ENCODE measurements at regions not wholly inside any gene's neighbourhood (a gene's known extent, or its start where the extent isn't known, plus 50 kb on each side); places are given as distances from the start of the nearest gene placed in this dataset.

- dilution Hi-C loops (cut with MboI; ENCODE audit: extremely low pct_ligation_motif_present, low sequenced_read_pairs) (no loop called here), intact Hi-C loops (cut with micrococcal nuclease) (no loop called here)
- CTCF ChIA-PET: no interaction called here
- Histone ChIP-seq H3K9me3 (replicated peaks; ENCODE audit: control insufficient read depth, insufficient read depth, low read length) (no peaks in the 10 kb centered on the region), H3K9me1 (replicated peaks; ENCODE audit: control insufficient read depth, extremely low read depth, insufficient read depth, low read length) (no peaks in the 10 kb centered on the region), H2AFZ (ENCODE audit: low read depth, low read length) (no peak overlapping the region), H3K79me2 (ENCODE audit: control insufficient read depth, insufficient read depth, low read length) (no peaks in the 10 kb centered on the region), H3K36me3 (ENCODE audit: control insufficient read depth in 2 of 2, extremely low read depth in 1 of 2, insufficient read depth in 2 of 2, low read length in 2 of 2) (no peaks in the 10 kb centered on the region), H4K20me1 (replicated peaks; ENCODE audit: control insufficient read depth, extremely low read depth, insufficient read depth, low read length) (no peaks in the 10 kb centered on the region), H3K27me3 (ENCODE audit: control insufficient read depth in 2 of 2, insufficient read depth in 2 of 2, low read length in 2 of 2) (no peaks in the 10 kb centered on the region), H3K9ac (replicated peaks; ENCODE audit: extremely low read depth, insufficient read depth, low read length) (no peak overlapping the region), H3K4me3 (replicated peaks in 1 of 3; ENCODE audit: insufficient read depth in 1 of 3, low read depth in 1 of 3, low read length in 3 of 3) (no peak overlapping the region), H3K27ac (ENCODE audit: insufficient read depth, low read depth, low read length) (no peak overlapping the region), H3K4me1 (ENCODE audit: control insufficient read depth, extremely low read depth, insufficient read depth, low read length) (no peaks in the 10 kb centered on the region), H3K4me2 (ENCODE audit: insufficient read depth, low read length) (no peak overlapping the region)
- no TSS peak for BruUV-seq (replicated peaks)
- FAIRE-seq: no peak
- no peak for DNase-seq (ENCODE audit: low read depth, low spot score)
- TF ChIP-seq CTCF (IDR thresholded peaks at IDR 0.05; ENCODE audit: extremely low read depth in 1 of 2, insufficient read depth in 1 of 2, low read depth in 1 of 2, low read length in 2 of 2) (no peak), EZH2 (IDR thresholded peaks at IDR 0.05; ENCODE audit: borderline replicate concordance, low read depth, low read length, severe bottlenecking) (no peak), POLR2AphosphoS5 (IDR thresholded peaks at IDR 0.05; ENCODE audit: insufficient read depth, low read depth, low read length) (no peak)
- POLR2A ChIA-PET: no interaction called here
These were observed 259.6 kb upstream of the SLC24A2 start for GRCh38 chr9:20048437-20048836.

GRCh38 chr9:20044686-20045085 is 255.8 kb upstream of the SLC24A2 start:
- Histone ChIP-seq H3K4me1 (ENCODE audit: control insufficient read depth, extremely low read depth, insufficient read depth, low read length) (no peaks in the 10 kb centered on the region), H3K9me1 (replicated peaks; ENCODE audit: control insufficient read depth, extremely low read depth, insufficient read depth, low read length) (no peaks in the 10 kb centered on the region), H3K4me3 (replicated peaks in 1 of 3; ENCODE audit: insufficient read depth in 1 of 3, low read depth in 1 of 3, low read length in 3 of 3) (no peak overlapping the region), H3K9ac (replicated peaks; ENCODE audit: extremely low read depth, insufficient read depth, low read length) (no peak overlapping the region), H3K4me2 (ENCODE audit: insufficient read depth, low read length) (no peak overlapping the region), H3K27me3 (ENCODE audit: control insufficient read depth in 2 of 2, insufficient read depth in 2 of 2, low read length in 2 of 2) (peaks cover 4 to 5% of the 10 kb centered on the region in 2 experiments), H3K36me3 (ENCODE audit: control insufficient read depth in 2 of 2, extremely low read depth in 1 of 2, insufficient read depth in 2 of 2, low read length in 2 of 2) (no peaks in the 10 kb centered on the region), H4K20me1 (replicated peaks; ENCODE audit: control insufficient read depth, extremely low read depth, insufficient read depth, low read length) (no peaks in the 10 kb centered on the region), H3K27ac (ENCODE audit: insufficient read depth, low read depth, low read length) (no peak overlapping the region), H2AFZ (ENCODE audit: low read depth, low read length) (no peak overlapping the region), H3K9me3 (replicated peaks; ENCODE audit: control insufficient read depth, insufficient read depth, low read length) (no peaks in the 10 kb centered on the region), H3K79me2 (ENCODE audit: control insufficient read depth, insufficient read depth, low read length) (no peaks in the 10 kb centered on the region)
- BruUV-seq (replicated peaks): no TSS peak
- TF ChIP-seq FOS (IDR thresholded peaks at IDR 0.05; ENCODE audit: borderline replicate concordance, insufficient read depth, low read length) (peak; percentile 34), MAX (IDR thresholded peaks at IDR 0.05; ENCODE audit: insufficient read depth, insufficient read length) (no peak)
- ChIA-PET POLR2A (interaction anchor here (0.6 kb wide), 1 partner anchor 1202 kb away, joined by 9 read pairs; no protein-coding TSS in a partner anchor), CTCF (no interaction called here)
- intact Hi-C loops (cut with micrococcal nuclease): no loop called here
- DNase-seq (ENCODE audit: low read depth, low spot score) (no peak), FAIRE-seq (no peak)
- dilution Hi-C loops (cut with MboI; ENCODE audit: extremely low pct_ligation_motif_present, low sequenced_read_pairs): no loop called here

All from endothelial cell of umbilical vein (primary cell).